Pancreas (tissue), 10 donors: ENCODE measurements at regions not wholly inside any gene's neighbourhood (a gene's known extent, or its start where the extent isn't known, plus 50 kb on each side); places are given as distances from the start of the nearest gene placed in this dataset.
A peak's percentile ranks its signal among the peaks of the same experiment; 100 is the strongest.
"Not testable (repeated sequence)": the region's sequence is repeated elsewhere in the genome, so short reads cannot be mapped to it uniquely, and the experiment has no call there.

ENCODE experiments used
- ATAC-seq, 4 donors: fragments of 200-7000 bp; cut with Tn5 transposase; one replicate each; pipeline versions ENCODE4 v1.8.0 to v1.9.1; 2020; ENCODE audit warnings: mild to moderate bottlenecking in 4 of 4, moderate library complexity in 4 of 4
- DNase-seq, 6 donors: peaks; one replicate each; pipeline ENCODE4 v3.0.0-alpha.2; 2020
- FAIRE-seq: peaks from 2 replicates; lab custom pipeline; 2012; peaks lifted over from hg19 to GRCh38; lab: Jason Lieb, UNC
- H3K27ac ChIP-seq, 4 donors: fragments of 200-600 bp; sonication (generic); 1 replicate in 3 of 4; 2 replicates in 1 of 4; pipeline versions ENCODE4 v1.5.0 to v1.8.0; 2020
- H3K27me3 ChIP-seq, 4 donors: fragments of 200-600 bp; one replicate each; pipeline ENCODE4 v1.8.0; 2021
- H3K36me3 ChIP-seq, 3 donors: fragments of 200-600 bp; sonication (generic) in 1 of 3; one replicate each; pipeline versions ENCODE4 v1.5.0 to v1.8.0; 2020 to 2021
- H3K4me1 ChIP-seq, 3 donors: fragments of 200-600 bp; one replicate each; pipeline ENCODE4 v1.8.0; 2021
- H3K4me3 ChIP-seq, 4 donors: fragments of 200-600 bp; sonication (generic) in 2 of 4; one replicate each; pipeline versions ENCODE4 v1.5.0 to v1.8.0; 2020 to 2021
- H3K9me3 ChIP-seq, 4 donors: fragments of 200-600 bp; one replicate each; pipeline ENCODE4 v1.8.0; 2021
- WGBS, 2 donors: extraction: QIAGEN DNeasy Blood & Tissue Kit; methylation state at CpG; one replicate each; pipeline ENCODE4 v1.1.7; 2013; 5-methylcytosine and 5-hydroxymethylcytosine counted together
- intact Hi-C, 3 donors: fragments of 100-400 bp; cut with DNase I; formaldehyde crosslinking; loops; one replicate each; pipeline versions ENCODE4 v1.11.1 to v1.14.2; 2022
- donor health status: healthy with polysubstance abuse.
- donor health status: DM: no; HTN: no; CAD: no; lungs with moderate emphysema.
- donor health status: DM: no; HTN: no; CAD: no.
- donor health status: control.
- donor health status: control.
- donor health status: Bipolar disorder and iron deficiency.
- donor health status: DM: yes; HTN: yes; CAD: no.
- donor health status: DM: no; HTN: no; CAD: no.
- donor health status: DM: no; HTN: no; CAD: no.
- donor health status: DM: yes; HTN: yes; CAD: no.

- H3K27ac ChIP-seq, H3K9me3 ChIP-seq, H3K4me3 ChIP-seq, H3K4me1 ChIP-seq, ATAC-seq, H3K36me3 ChIP-seq, intact Hi-C loops, FAIRE-seq, H3K27me3 ChIP-seq: not testable (repeated sequence)
- 76 to 78% methylated on average over 31 of the region's 31 CpGs for WGBS, 2 donors
- peak in 1 of 6 donors; percentile 88 for DNase-seq
Measured at GRCh38 chr21:10413247-10414120, 107.9 kb upstream of the TPTE start.

GRCh38 chr21:10414121-10414924 lies 107.1 kb upstream of the TPTE start:
- DNase-seq: peak in 1 of 6 donors; percentile 77
- FAIRE-seq, H3K27ac ChIP-seq, H3K36me3 ChIP-seq, H3K9me3 ChIP-seq, H3K4me1 ChIP-seq, H3K4me3 ChIP-seq, H3K27me3 ChIP-seq, intact Hi-C loops, ATAC-seq: not testable (repeated sequence)
- 63 to 72% methylated on average over 14 of the region's 14 CpGs for WGBS, 2 donors

DNA sequence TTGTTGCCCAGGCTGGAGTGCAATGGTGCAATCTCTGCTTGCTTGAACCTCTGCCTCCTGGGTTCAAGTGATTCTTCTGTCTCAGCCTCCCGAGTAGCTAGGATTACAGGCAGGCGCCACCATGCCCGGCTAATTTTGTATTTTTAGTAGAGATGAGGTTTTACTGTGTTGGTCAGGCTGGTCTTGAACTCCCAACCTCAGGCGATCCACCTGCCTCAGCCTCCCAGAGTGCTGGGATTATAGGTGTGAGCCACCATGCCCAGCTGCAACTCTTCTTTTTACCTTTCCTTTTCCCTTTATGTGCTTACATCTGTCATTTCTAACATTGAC lies 106.5 kb upstream of the TPTE start:
- 69 to 72% methylated on average over 4 of the region's 4 CpGs for WGBS, 2 donors
- H3K4me3 ChIP-seq, intact Hi-C loops, H3K27ac ChIP-seq, ATAC-seq, H3K27me3 ChIP-seq, DNase-seq, H3K4me1 ChIP-seq, H3K36me3 ChIP-seq, H3K9me3 ChIP-seq, FAIRE-seq: not testable (repeated sequence)

- FAIRE-seq, H3K27ac ChIP-seq, H3K4me1 ChIP-seq, H3K36me3 ChIP-seq, H3K27me3 ChIP-seq, DNase-seq, H3K4me3 ChIP-seq, intact Hi-C loops, H3K9me3 ChIP-seq: not testable (repeated sequence)
- peak in 1 of 4 donors; percentile 5 for ATAC-seq
- 43 to 50% methylated on average over 7 of the region's 7 CpGs for WGBS, 2 donors
Measured at GRCh38 chr21:10415456-10415855, 105.9 kb upstream of the TPTE start.

DNA sequence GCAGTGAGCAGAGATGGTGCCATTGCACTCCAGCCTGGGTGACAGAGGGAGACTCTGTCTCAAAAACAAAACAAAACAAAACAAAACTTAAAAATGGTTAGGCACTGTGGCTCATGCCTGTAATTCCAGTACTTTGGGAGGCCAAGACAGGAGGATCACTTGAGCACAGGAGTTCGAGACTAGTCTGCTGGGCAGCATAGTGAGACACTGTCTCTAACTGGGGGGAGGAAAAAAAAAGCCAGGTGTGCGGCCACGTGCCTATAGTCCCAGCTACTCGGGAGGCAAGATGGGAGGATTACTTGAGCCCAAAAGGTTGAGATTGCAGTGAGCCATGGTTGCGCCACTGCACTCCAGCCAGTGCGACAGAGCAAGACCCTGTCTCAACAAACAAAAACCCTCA lies 105.5 kb upstream of the TPTE start:
- H3K27ac ChIP-seq, intact Hi-C loops, H3K4me1 ChIP-seq, H3K27me3 ChIP-seq, DNase-seq, FAIRE-seq, H3K36me3 ChIP-seq, H3K9me3 ChIP-seq, H3K4me3 ChIP-seq: not testable (repeated sequence)
- 40 to 45% methylated on average over 6 of the region's 6 CpGs for WGBS, 2 donors
- ATAC-seq: peak in 3 of 4 donors; percentile 19 to 29 (median 25)

DNA sequence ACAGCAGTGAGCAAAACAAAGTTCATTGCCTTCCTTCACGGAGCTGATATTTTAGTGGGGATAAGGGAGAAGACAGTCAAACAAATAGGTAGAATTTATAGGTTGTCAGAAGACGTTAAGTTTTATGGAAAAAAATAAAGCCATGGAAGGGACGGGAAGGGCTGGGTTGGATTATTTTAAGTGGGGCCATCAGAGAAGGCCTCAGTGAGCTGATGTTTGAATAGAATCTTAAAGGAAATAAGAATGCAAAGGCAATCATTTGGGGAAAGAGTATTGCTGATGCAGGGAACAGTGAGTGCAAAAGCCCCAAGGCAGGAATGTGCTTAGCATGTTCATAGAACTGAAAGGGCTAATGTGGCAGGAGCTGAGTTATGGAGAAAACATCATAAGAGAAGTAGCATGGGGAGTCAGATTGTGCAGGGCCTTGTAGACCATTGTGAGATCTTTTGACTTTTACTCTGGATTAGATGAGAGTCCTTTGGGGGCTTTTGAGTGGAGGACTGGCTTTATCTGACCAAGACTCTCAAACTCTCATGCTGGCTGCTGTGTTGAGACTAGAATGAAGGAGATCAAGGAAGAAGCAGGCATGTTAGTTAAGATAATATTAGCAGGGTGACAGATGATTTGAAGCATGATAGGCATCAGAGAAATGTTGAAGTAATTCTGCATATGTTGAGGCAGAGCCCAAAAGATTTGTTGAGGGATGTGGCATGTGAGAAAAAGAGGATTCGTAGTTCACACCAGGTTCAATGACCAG lies 104.5 kb upstream of the TPTE start:
- WGBS, 2 donors: 27 to 34% methylated on average over 4 of the region's 4 CpGs
- DNase-seq, FAIRE-seq, H3K36me3 ChIP-seq, H3K4me1 ChIP-seq, intact Hi-C loops, H3K9me3 ChIP-seq, H3K27me3 ChIP-seq, H3K4me3 ChIP-seq, H3K27ac ChIP-seq: not testable (repeated sequence)
- peak; percentile 13 to 32 (median 18) for ATAC-seq

- H3K36me3 ChIP-seq, FAIRE-seq, intact Hi-C loops, H3K27me3 ChIP-seq, H3K4me1 ChIP-seq, DNase-seq, H3K4me3 ChIP-seq, H3K27ac ChIP-seq, H3K9me3 ChIP-seq: not testable (repeated sequence)
- WGBS, 2 donors: 50 to 59% methylated on average over 12 of the region's 12 CpGs
- ATAC-seq: peak in 2 of 4 donors; percentile 13 to 29
Measured at GRCh38 chr21:10417551-10418002, 103.8 kb upstream of the TPTE start.

GRCh38 chr21:10418250-10419048 lies 102.9 kb upstream of the TPTE start:
- intact Hi-C loops, ATAC-seq, H3K9me3 ChIP-seq, DNase-seq, H3K27ac ChIP-seq, H3K4me1 ChIP-seq, H3K4me3 ChIP-seq, H3K27me3 ChIP-seq, H3K36me3 ChIP-seq, FAIRE-seq: not testable (repeated sequence)
- WGBS, 2 donors: 38 to 39% methylated on average over 4 of the region's 4 CpGs

GRCh38 chr21:10421199-10421598 lies 100.2 kb upstream of the TPTE start:
- H3K9me3 ChIP-seq, intact Hi-C loops, DNase-seq, FAIRE-seq, H3K27me3 ChIP-seq, H3K36me3 ChIP-seq, H3K4me3 ChIP-seq, ATAC-seq, H3K27ac ChIP-seq, H3K4me1 ChIP-seq: not testable (repeated sequence)
- 37 to 52% methylated on average over 4 of the region's 4 CpGs for WGBS, 2 donors

GRCh38 chr21:10421601-10422000 lies 99.8 kb upstream of the TPTE start:
- DNase-seq, FAIRE-seq, intact Hi-C loops, ATAC-seq, H3K4me1 ChIP-seq, H3K36me3 ChIP-seq, H3K9me3 ChIP-seq, H3K27me3 ChIP-seq, H3K4me3 ChIP-seq, H3K27ac ChIP-seq: not testable (repeated sequence)
- 26 to 34% methylated on average over 2 of the region's 2 CpGs for WGBS, 2 donors
